ENCODE measurements at regions not wholly inside any gene's neighbourhood (a gene's known extent, or its start where the extent isn't known, plus 50 kb on each side); places are given as distances from the start of the nearest gene placed in this dataset.

DNA sequence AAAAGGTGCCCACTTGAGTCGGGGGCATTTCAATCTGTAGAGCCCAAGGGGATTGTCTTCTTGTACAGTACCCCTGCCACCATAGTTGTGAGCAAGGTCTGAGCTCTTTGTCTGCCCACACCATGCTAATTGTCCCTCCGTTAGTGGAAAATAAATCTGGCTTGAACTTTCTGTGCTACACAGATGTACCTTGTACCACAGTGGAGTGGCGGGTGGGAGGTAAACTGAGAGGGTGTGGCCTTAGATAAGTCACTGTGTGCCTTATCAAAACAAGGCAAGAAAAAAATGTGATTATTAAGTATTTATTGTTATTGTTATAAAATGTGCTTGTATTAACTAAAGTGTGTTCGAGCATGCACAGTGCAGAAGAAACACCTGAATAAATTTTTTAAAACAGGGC, 242.9 kb upstream of the C2CD4B start:
- TF ChIP-seq, protein P1, sequence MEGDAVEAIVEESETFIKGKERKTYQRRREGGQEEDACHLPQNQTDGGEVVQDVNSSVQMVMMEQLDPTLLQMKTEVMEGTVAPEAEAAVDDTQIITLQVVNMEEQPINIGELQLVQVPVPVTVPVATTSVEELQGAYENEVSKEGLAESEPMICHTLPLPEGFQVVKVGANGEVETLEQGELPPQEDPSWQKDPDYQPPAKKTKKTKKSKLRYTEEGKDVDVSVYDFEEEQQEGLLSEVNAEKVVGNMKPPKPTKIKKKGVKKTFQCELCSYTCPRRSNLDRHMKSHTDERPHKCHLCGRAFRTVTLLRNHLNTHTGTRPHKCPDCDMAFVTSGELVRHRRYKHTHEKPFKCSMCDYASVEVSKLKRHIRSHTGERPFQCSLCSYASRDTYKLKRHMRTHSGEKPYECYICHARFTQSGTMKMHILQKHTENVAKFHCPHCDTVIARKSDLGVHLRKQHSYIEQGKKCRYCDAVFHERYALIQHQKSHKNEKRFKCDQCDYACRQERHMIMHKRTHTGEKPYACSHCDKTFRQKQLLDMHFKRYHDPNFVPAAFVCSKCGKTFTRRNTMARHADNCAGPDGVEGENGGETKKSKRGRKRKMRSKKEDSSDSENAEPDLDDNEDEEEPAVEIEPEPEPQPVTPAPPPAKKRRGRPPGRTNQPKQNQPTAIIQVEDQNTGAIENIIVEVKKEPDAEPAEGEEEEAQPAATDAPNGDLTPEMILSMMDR (IDR thresholded peaks at IDR 0.05; ENCODE audit: low read depth, low read length, missing input control), result no peak
- TF ChIP-seq, protein P2, sequence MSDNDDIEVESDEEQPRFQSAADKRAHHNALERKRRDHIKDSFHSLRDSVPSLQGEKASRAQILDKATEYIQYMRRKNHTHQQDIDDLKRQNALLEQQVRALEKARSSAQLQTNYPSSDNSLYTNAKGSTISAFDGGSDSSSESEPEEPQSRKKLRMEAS (IDR thresholded peaks at IDR 0.05), result no peak
- TF ChIP-seq EGR1 (IDR thresholded peaks at IDR 0.05; ENCODE audit: low read depth in 2 of 2) (no peak), HNF4A (conservative IDR thresholded peaks at IDR 0.05) (no peak), SP1 (IDR thresholded peaks at IDR 0.05) (no peak)
- TF ChIP-seq, protein P3, sequence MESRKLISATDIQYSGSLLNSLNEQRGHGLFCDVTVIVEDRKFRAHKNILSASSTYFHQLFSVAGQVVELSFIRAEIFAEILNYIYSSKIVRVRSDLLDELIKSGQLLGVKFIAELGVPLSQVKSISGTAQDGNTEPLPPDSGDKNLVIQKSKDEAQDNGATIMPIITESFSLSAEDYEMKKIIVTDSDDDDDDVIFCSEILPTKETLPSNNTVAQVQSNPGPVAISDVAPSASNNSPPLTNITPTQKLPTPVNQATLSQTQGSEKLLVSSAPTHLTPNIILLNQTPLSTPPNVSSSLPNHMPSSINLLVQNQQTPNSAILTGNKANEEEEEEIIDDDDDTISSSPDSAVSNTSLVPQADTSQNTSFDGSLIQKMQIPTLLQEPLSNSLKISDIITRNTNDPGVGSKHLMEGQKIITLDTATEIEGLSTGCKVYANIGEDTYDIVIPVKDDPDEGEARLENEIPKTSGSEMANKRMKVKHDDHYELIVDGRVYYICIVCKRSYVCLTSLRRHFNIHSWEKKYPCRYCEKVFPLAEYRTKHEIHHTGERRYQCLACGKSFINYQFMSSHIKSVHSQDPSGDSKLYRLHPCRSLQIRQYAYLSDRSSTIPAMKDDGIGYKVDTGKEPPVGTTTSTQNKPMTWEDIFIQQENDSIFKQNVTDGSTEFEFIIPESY (IDR thresholded peaks at IDR 0.05), result no peak

Data from liver (tissue), 3 donors.